Neural crest cell (in vitro differentiated cells): ENCODE measurements at regions not wholly inside any gene's neighbourhood (a gene's known extent, or its start where the extent isn't known, plus 50 kb on each side); places are given as distances from the start of the nearest gene placed in this dataset.
A peak's percentile ranks its signal among the peaks of the same experiment; 100 is the strongest.

Experiments
- DNase-seq: peaks from one replicate; pipeline ENCODE4 v3.0.0; 2021; ENCODE audit warnings: low read depth, mixed read lengths, low spot score
- H3K27ac Mint-ChIP-seq: one replicate; pipeline ENCODE4 v1.8.0; 2021; ENCODE audit warnings: mild to moderate bottlenecking, mixed read lengths; ENCODE audit not compliant: unreplicated experiment
- H3K27me3 Mint-ChIP-seq: 2 replicates; pipeline ENCODE4 v1.8.0; 2021; ENCODE audit warnings: low read depth, mild to moderate bottlenecking, mixed read lengths
- H3K36me3 Mint-ChIP-seq: 2 replicates; pipeline ENCODE4 v1.8.0; 2021; ENCODE audit warnings: low read depth, mild to moderate bottlenecking, mixed read lengths
- H3K4me1 Mint-ChIP-seq: 2 replicates; pipeline ENCODE4 v1.8.0; 2021; ENCODE audit warnings: mixed read lengths
- H3K4me3 Mint-ChIP-seq: one replicate; pipeline ENCODE4 v1.8.0; 2021; ENCODE audit warnings: mild to moderate bottlenecking, mixed read lengths
- H3K9me3 Mint-ChIP-seq: 2 replicates; pipeline ENCODE4 v1.8.0; 2021; ENCODE audit warnings: mixed read lengths
- TF ChIP-seq, protein P1 (sequence below): fragments of 200-600 bp; sonication (generic); conservative IDR thresholded peaks from 2 replicates; pipeline ENCODE4 v1.5.0; 2021; ENCODE audit warnings: antibody characterized with exemption, mild to moderate bottlenecking

- Mint-ChIP-seq H3K36me3 (no peaks in the 10 kb centered on the region), H3K4me3 (no peak overlapping the region), H3K4me1 (peaks cover 25% of the 10 kb centered on the region), H3K27me3 (no peaks in the 10 kb centered on the region), H3K9me3 (no peaks in the 10 kb centered on the region), H3K27ac (no peak overlapping the region)
- no peak for DNase-seq
- TF ChIP-seq, protein P1, sequence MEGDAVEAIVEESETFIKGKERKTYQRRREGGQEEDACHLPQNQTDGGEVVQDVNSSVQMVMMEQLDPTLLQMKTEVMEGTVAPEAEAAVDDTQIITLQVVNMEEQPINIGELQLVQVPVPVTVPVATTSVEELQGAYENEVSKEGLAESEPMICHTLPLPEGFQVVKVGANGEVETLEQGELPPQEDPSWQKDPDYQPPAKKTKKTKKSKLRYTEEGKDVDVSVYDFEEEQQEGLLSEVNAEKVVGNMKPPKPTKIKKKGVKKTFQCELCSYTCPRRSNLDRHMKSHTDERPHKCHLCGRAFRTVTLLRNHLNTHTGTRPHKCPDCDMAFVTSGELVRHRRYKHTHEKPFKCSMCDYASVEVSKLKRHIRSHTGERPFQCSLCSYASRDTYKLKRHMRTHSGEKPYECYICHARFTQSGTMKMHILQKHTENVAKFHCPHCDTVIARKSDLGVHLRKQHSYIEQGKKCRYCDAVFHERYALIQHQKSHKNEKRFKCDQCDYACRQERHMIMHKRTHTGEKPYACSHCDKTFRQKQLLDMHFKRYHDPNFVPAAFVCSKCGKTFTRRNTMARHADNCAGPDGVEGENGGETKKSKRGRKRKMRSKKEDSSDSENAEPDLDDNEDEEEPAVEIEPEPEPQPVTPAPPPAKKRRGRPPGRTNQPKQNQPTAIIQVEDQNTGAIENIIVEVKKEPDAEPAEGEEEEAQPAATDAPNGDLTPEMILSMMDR, result no peak
These were observed 415.0 kb downstream of the ARHGEF28 start for GRCh38 chr5:74040811-74041491.

DNA sequence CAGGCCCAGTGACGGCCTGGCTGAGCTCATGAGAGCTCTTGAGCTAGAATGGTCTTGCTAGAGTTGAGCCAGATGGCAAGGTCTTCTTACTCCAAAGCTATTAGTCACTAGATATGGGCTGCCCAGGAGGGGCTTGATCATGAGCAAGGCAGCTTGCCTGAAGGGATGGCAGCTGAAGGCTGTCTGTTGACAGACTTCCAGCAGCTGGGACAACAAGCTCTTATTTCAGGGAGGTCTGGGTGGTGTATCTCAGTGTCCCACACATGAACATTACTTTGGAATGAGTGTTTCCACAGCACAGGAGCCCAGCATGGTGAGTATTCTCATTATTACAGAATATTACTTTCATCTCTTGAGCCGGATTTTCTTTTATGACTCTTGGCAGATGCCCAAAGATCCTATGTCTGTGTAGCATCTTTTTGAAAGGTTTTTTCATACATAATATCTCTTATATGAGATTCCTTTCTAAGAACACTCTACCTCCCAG lies 414.1 kb downstream of the ARHGEF28 start:
- H3K27ac Mint-ChIP-seq, result no peak overlapping the region
- no peak for DNase-seq
- H3K4me3 Mint-ChIP-seq, result no peak overlapping the region
- no peaks in the 10 kb centered on the region for H3K27me3 Mint-ChIP-seq
- TF ChIP-seq, protein P1, result no peak
- H3K4me1 Mint-ChIP-seq, result peaks cover 30% of the 10 kb centered on the region
- H3K36me3 Mint-ChIP-seq, result no peaks in the 10 kb centered on the region
- no peaks in the 10 kb centered on the region for H3K9me3 Mint-ChIP-seq

DNA sequence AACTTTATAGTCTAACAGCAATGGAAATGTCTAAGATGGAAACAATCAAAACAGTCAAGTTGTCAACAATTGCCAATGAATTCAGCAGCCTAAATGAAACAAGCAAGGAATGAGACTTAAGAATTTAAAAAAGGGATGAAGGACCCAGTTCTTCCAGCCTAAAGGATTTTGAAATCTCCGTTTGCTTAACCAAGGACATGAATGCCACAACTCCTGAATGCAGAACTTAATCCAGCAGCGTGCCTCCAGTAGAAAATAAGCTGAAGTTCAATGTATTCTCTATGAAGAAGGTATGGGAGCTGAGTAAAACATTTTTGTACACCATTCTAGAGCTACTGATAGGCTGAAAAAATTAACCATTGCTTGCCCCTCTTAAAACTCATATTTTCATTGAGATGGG lies 411.3 kb downstream of the ARHGEF28 start:
- Mint-ChIP-seq H3K4me3 (no peak overlapping the region), H3K36me3 (no peaks in the 10 kb centered on the region), H3K9me3 (no peaks in the 10 kb centered on the region), H3K27ac (no peak overlapping the region), H3K4me1 (peaks cover 32% of the 10 kb centered on the region), H3K27me3 (no peaks in the 10 kb centered on the region)
- DNase-seq, result no peak
- TF ChIP-seq, protein P1, result no peak

GRCh38 chr5:74035521-74035937 lies 409.5 kb downstream of the ARHGEF28 start:
- no peak for DNase-seq
- Mint-ChIP-seq H3K4me3 (no peak overlapping the region), H3K27ac (no peak overlapping the region), H3K27me3 (no peaks in the 10 kb centered on the region), H3K36me3 (no peaks in the 10 kb centered on the region), H3K9me3 (no peaks in the 10 kb centered on the region), H3K4me1 (peaks cover 36% of the 10 kb centered on the region)
- TF ChIP-seq, protein P1, result peak; percentile 58

DNA sequence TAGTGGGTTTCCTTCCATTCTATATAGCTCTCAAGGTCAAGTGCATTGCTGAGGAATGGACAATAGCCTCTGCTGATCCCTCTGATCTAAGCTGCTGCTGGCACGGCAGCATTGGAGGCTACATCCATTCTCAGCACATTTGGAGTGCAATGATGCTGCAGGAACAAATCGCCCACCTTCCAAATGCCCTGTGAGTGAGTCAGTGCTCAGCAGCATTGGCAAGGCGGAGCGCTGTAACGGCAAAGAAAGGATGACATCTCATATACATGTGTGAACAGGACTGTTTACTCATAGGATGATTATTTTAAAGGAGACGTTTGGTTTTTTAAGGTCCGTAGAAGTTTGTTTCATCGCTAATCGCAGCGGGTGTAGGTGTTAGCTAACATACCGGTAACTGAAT lies 408.7 kb downstream of the ARHGEF28 start:
- peaks cover 36% of the 10 kb centered on the region for H3K4me1 Mint-ChIP-seq
- DNase-seq, result no peak
- no peak overlapping the region for H3K4me3 Mint-ChIP-seq
- H3K9me3 Mint-ChIP-seq, result no peaks in the 10 kb centered on the region
- H3K27ac Mint-ChIP-seq, result no peak overlapping the region
- H3K27me3 Mint-ChIP-seq, result no peaks in the 10 kb centered on the region
- TF ChIP-seq, protein P1, result no peak
- no peaks in the 10 kb centered on the region for H3K36me3 Mint-ChIP-seq
